ENCODE measurements at regions not wholly inside any gene's neighbourhood (a gene's known extent, or its start where the extent isn't known, plus 50 kb on each side); places are given as distances from the start of the nearest gene placed in this dataset.

DNA sequence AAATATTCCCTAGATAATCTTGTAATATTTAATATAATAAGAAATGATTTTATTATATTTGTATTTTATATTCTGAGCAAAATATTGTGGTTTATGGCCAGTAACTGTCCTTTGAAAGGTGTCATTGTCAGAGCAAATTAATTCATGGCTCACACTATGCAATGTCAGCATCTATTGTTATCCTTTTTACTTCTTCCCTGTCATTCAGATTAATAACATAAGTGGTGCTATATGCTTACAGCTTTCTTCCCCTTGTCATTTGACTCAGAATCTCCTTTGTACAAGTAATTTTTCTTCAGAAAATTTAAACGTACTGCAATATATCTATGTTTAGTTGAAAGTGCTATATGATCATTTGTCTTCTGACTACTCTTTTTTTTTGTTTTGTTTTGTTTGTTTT, 1738.2 kb upstream of the MIR17HG start:
- 0% methylated on average over 1 of the region's 1 CpG for WGBS (ENCODE audit: insufficient coverage, low coverage, missing lambda C conversion rate)
- intact Hi-C loops (cut with micrococcal nuclease): no loop called here

More for the DNA sequence above, 1738.2 kb upstream of the MIR17HG start:
- CTCF ChIA-PET (ENCODE audit: low intra/inter-chr PET ratio): no interaction called here
- ATAC-seq (no peak), FAIRE-seq (no peak), DNase-seq (ENCODE audit: extremely low read depth in 1 of 4, low spot score in 3 of 4) (no peak)
- Histone ChIP-seq H4K20me1 (replicated peaks; ENCODE audit: control insufficient read depth, insufficient read depth, low read length) (no peaks in the 10 kb centered on the region), H3K79me2 (ENCODE audit: control insufficient read depth, insufficient read depth, low read length) (no peaks in the 10 kb centered on the region), H3K27me3 (ENCODE audit: control insufficient read depth in 2 of 2, insufficient read depth in 2 of 2, low read length in 2 of 2) (no peaks in the 10 kb centered on the region), H3K9ac (ENCODE audit: insufficient read depth in 1 of 2, low read depth in 2 of 2, low read length in 2 of 2) (no peak overlapping the region), H3K4me1 (replicated peaks in 1 of 2; ENCODE audit: control insufficient read depth in 2 of 2, insufficient read depth in 2 of 2, low read length in 2 of 2) (no peaks in the 10 kb centered on the region), H3K9me1 (ENCODE audit: control insufficient read depth, insufficient read depth, low read length) (no peaks in the 10 kb centered on the region), H3K9me3 (replicated peaks; ENCODE audit: control insufficient read depth, insufficient read depth, low read depth, low read length) (no peaks in the 10 kb centered on the region), H3K27ac (ENCODE audit: extremely low read depth, low read depth, low read length) (no peak overlapping the region), H3K4me3 (no peak overlapping the region), H3K36me3 (ENCODE audit: control insufficient read depth, insufficient read depth, low read length) (no peaks in the 10 kb centered on the region), H3K4me2 (ENCODE audit: insufficient read depth, low read length) (no peak overlapping the region), H2AFZ (ENCODE audit: low read depth, low read length) (no peak overlapping the region)
- no TSS peak for BruUV-seq (replicated peaks)
- POLR2A ChIA-PET: no interaction called here
- no peak for TF ChIP-seq ZNF253 (CRISPR knock-in tag; conservative IDR thresholded peaks at IDR 0.05)
- TF ChIP-seq SNRNP70 (optimal IDR thresholded peaks at IDR 0.05; ENCODE audit: low read depth, low read length): no peak
- no peak for TF ChIP-seq RBBP5 (IDR thresholded peaks at IDR 0.05; ENCODE audit: borderline replicate concordance, insufficient read depth, low read length, poor library complexity, severe bottlenecking)
- no peak for TF ChIP-seq ZNF764 (CRISPR knock-in tag; IDR thresholded peaks at IDR 0.05; ENCODE audit: low read depth)
- TF ChIP-seq RHOXF2B (CRISPR knock-in tag; conservative IDR thresholded peaks at IDR 0.05): no peak
- no peak for TF ChIP-seq STAG1 (CRISPR knock-in tag; IDR thresholded peaks at IDR 0.05; ENCODE audit: borderline replicate concordance)
- no peak for TF ChIP-seq NR4A1 (CRISPR knock-in tag; IDR thresholded peaks at IDR 0.05)
- no peak for TF ChIP-seq NR4A1 (tag; IDR thresholded peaks at IDR 0.05)
- no peak for TF ChIP-seq PTRF (tag; IDR thresholded peaks at IDR 0.05)
- TF ChIP-seq, protein P1, sequence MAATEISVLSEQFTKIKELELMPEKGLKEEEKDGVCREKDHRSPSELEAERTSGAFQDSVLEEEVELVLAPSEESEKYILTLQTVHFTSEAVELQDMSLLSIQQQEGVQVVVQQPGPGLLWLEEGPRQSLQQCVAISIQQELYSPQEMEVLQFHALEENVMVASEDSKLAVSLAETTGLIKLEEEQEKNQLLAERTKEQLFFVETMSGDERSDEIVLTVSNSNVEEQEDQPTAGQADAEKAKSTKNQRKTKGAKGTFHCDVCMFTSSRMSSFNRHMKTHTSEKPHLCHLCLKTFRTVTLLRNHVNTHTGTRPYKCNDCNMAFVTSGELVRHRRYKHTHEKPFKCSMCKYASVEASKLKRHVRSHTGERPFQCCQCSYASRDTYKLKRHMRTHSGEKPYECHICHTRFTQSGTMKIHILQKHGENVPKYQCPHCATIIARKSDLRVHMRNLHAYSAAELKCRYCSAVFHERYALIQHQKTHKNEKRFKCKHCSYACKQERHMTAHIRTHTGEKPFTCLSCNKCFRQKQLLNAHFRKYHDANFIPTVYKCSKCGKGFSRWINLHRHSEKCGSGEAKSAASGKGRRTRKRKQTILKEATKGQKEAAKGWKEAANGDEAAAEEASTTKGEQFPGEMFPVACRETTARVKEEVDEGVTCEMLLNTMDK (IDR thresholded peaks at IDR 0.05; ENCODE audit: borderline replicate concordance, insufficient read depth, low read depth, low read length, poor library complexity, severe bottlenecking): no peak
- TF ChIP-seq, protein P2, sequence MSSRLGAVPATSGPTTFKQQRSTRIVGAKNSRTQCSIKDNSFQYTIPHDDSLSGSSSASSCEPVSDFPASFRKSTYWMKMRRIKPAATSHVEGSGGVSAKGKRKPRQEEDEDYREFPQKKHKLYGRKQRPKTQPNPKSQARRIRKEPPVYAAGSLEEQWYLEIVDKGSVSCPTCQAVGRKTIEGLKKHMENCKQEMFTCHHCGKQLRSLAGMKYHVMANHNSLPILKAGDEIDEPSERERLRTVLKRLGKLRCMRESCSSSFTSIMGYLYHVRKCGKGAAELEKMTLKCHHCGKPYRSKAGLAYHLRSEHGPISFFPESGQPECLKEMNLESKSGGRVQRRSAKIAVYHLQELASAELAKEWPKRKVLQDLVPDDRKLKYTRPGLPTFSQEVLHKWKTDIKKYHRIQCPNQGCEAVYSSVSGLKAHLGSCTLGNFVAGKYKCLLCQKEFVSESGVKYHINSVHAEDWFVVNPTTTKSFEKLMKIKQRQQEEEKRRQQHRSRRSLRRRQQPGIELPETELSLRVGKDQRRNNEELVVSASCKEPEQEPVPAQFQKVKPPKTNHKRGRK (tag; IDR thresholded peaks at IDR 0.05): no peak
- TF ChIP-seq TCF3 (CRISPR knock-in tag; IDR thresholded peaks at IDR 0.05): no peak
- TF ChIP-seq ZNF57 (CRISPR knock-in tag; IDR thresholded peaks at IDR 0.05): no peak
- TF ChIP-seq ARID1B (IDR thresholded peaks at IDR 0.05): no peak
- no peak for TF ChIP-seq ZNF589 (CRISPR knock-in tag; IDR thresholded peaks at IDR 0.05; ENCODE audit: low read depth)
- in situ Hi-C loops (cut with MboI): no loop called here

Measured in K562 (cell line).